ENCODE measurements at regions not wholly inside any gene's neighbourhood (a gene's known extent, or its start where the extent isn't known, plus 50 kb on each side); places are given as distances from the start of the nearest gene placed in this dataset.

DNA sequence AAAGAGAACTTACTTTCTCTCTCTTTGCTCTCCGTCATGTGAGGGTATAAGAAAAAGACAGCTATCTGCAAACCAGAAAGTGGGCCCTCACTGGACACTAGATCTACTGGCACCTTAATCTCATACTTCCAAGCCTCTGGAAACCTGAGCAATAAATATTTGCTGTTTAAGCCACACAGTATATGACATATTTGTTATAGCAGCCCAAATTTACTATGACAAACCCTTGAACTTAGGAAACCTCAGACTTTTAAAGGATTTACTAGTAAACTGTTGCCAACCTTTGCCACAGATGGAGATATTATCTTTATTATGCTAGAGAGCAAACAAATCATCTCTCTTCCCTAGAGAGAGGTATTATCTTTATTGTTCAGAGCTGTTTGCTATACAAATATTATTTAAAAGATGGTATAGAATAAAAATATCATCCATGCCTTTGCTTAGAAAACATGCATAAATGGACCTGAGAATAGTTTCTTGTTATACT is 1446.1 kb downstream of the SLITRK1 start:
- no peaks in the 10 kb centered on the region for H3K4me1 Mint-ChIP-seq (ENCODE audit: low read depth)
- no peak overlapping the region for H3K4me3 Mint-ChIP-seq
- H3K9me3 Mint-ChIP-seq, result peaks cover 13% of the 10 kb centered on the region
- H3K36me3 Mint-ChIP-seq (ENCODE audit: low read depth), result no peaks in the 10 kb centered on the region
- H3K27me3 Mint-ChIP-seq, result no peaks in the 10 kb centered on the region
- no peak overlapping the region for H3K27ac Mint-ChIP-seq

DNA sequence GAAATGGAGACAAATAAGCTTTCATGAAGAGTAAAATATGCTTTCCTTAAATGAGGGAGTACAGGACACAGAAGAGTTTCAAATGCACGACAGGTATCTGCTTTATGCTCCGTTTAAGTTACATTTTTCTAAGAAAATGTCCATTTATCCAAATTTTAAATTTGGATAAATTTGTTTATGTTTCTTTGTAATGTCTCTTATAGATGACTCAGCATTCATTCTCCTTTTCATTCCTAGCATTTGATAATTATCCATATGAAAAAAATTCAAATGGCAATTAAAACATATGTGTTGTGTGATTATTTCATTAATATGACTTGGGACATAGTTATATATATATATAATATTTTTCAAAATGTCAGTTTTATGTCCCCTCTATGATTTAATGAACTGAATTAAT is 1449.3 kb downstream of the SLITRK1 start:
- H3K9me3 Mint-ChIP-seq, result peaks cover 12% of the 10 kb centered on the region
- no peaks in the 10 kb centered on the region for H3K4me1 Mint-ChIP-seq (ENCODE audit: low read depth)

DNA sequence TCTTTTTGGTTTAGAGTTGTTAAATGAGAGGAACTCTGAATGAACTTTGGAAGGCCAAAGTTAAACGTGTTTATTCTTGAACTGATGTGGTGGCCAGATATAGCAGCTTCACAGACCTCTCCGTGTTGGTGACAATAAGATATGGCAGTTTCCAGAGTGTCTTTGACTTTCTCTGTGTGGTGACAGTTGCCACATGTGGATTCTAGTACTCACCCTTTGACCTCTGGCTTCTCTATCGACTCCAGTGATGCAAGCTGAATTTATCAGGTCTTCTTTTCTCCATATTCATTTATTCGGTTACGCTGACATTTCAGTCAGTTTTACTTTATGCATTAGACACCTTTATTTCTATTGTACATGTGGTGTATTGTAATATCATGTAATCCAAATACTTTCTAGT is 1469.5 kb downstream of the SLITRK1 start:
- Mint-ChIP-seq H3K27me3 (no peaks in the 10 kb centered on the region), H3K9me3 (peaks cover 10% of the 10 kb centered on the region), H3K4me3 (no peak overlapping the region), H3K4me1 (ENCODE audit: low read depth) (no peaks in the 10 kb centered on the region), H3K36me3 (ENCODE audit: low read depth) (no peaks in the 10 kb centered on the region), H3K27ac (no peak overlapping the region)

More for the DNA sequence above, 1449.3 kb downstream of the SLITRK1 start:
- Mint-ChIP-seq H3K27me3 (no peaks in the 10 kb centered on the region), H3K27ac (no peak overlapping the region), H3K4me3 (no peak overlapping the region), H3K36me3 (ENCODE audit: low read depth) (no peaks in the 10 kb centered on the region)

DNA sequence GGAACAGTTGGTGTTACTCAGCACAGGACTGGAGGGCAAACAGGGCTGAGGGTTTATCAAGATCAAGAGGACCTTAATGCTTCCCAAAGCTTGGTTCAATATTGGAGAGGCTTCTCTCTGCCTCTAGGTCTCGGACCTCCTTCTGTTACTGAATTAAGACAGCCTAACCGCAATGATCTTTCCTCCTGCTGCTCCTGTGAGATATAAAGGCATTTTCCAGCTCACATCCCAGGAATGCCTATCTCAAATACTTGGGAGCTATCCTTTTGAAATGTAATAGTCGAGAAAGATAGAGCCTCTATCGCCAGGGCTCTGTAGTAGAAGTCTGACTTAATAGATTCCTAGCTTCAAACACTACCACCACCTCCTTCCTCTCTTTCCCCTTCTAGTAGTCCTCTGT is 1475.0 kb downstream of the SLITRK1 start:
- Mint-ChIP-seq H3K4me3 (no peak overlapping the region), H3K4me1 (ENCODE audit: low read depth) (no peaks in the 10 kb centered on the region), H3K27me3 (no peaks in the 10 kb centered on the region), H3K36me3 (ENCODE audit: low read depth) (no peaks in the 10 kb centered on the region), H3K27ac (no peak overlapping the region), H3K9me3 (peaks cover 22% of the 10 kb centered on the region)

DNA sequence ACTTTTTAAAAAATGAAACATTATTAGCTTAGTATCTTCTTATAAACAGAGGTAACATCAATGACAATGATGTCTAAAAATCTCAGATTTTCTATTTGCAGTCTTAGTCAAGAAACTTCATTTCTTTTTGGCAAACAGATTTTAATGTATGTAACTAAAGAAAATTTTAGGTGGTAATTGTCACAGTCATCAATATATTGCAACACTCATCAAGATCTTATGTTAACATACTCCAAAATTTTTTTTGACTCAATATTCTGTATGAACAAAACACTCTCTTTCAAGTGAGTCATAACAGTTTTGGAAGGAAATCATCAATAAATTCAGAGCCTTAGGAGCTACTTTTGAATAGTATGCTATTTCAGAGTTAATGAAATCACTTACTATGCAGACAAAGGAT is 1507.6 kb downstream of the SLITRK1 start:
- Mint-ChIP-seq H3K27me3 (no peaks in the 10 kb centered on the region), H3K27ac (no peak overlapping the region), H3K9me3 (peaks cover 9% of the 10 kb centered on the region), H3K4me3 (no peak overlapping the region), H3K4me1 (ENCODE audit: low read depth) (no peaks in the 10 kb centered on the region), H3K36me3 (ENCODE audit: low read depth) (no peaks in the 10 kb centered on the region)

DNA sequence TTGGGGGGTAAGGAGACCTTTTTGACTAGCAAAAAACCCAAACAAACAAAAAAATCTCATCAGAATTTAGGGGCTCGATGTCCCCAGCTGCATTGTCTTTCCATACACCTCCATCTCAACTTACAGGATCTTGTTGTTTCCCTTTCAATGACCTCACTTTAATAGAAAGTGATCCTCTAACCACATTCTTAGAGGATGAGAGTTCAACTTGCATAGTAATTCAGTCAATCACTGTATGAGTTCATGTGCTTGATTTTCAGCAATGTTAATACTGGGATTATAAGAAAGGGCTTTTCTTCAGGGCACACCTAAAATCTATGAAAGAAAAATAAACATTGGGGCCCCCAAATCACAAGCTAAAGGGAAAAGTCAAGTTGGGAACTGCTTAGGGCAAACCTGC is 1512.0 kb downstream of the SLITRK1 start:
- H3K4me1 Mint-ChIP-seq (ENCODE audit: low read depth), result no peaks in the 10 kb centered on the region
- no peak overlapping the region for H3K27ac Mint-ChIP-seq
- peaks cover 11% of the 10 kb centered on the region for H3K9me3 Mint-ChIP-seq
- no peaks in the 10 kb centered on the region for H3K36me3 Mint-ChIP-seq (ENCODE audit: low read depth)
- H3K4me3 Mint-ChIP-seq, result no peak overlapping the region
- H3K27me3 Mint-ChIP-seq, result no peaks in the 10 kb centered on the region

DNA sequence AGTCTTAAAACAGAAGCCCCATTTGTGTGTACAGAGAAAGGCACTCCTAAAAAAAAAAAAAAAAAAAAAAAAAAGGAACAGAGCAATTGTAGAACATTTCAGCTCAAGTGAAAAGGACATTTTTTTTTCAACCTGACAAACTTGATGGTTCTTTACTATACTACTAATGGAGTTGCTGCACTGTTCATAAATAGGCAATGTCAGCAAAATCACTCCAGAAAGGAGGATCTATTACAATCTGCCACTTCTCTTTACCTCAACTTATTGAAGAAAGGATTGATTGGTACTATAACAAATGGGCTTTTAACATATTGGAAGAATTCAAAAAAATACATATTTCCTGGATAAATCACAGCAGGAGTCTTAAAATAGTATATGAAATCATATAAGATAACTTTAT is 1517.7 kb downstream of the SLITRK1 start:
- Mint-ChIP-seq H3K27me3 (no peaks in the 10 kb centered on the region), H3K4me1 (ENCODE audit: low read depth) (no peaks in the 10 kb centered on the region), H3K4me3 (no peak overlapping the region), H3K36me3 (ENCODE audit: low read depth) (no peaks in the 10 kb centered on the region), H3K9me3 (peaks cover 7% of the 10 kb centered on the region), H3K27ac (no peak overlapping the region)

DNA sequence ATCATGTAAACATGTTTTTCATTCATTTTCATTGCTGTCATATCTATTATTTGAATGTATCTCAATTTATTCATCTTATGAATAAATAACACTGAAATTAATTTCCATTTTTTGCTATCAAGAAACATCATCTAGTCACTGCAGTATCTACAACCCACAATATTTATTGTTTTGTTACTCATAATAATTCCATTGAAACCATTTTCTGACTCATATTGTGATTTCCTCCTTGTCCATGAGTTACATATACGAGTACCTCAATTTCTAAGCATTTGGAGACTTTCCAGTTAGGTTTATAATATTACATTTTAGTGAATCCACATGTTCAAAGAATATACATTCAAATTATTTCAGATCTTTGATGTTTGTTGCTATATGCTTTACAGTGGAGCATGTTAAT is 1524.0 kb downstream of the SLITRK1 start:
- Mint-ChIP-seq H3K9me3 (peaks cover 9% of the 10 kb centered on the region), H3K27me3 (no peaks in the 10 kb centered on the region), H3K4me3 (no peak overlapping the region), H3K36me3 (ENCODE audit: low read depth) (no peaks in the 10 kb centered on the region), H3K27ac (no peak overlapping the region), H3K4me1 (ENCODE audit: low read depth) (no peaks in the 10 kb centered on the region)

DNA sequence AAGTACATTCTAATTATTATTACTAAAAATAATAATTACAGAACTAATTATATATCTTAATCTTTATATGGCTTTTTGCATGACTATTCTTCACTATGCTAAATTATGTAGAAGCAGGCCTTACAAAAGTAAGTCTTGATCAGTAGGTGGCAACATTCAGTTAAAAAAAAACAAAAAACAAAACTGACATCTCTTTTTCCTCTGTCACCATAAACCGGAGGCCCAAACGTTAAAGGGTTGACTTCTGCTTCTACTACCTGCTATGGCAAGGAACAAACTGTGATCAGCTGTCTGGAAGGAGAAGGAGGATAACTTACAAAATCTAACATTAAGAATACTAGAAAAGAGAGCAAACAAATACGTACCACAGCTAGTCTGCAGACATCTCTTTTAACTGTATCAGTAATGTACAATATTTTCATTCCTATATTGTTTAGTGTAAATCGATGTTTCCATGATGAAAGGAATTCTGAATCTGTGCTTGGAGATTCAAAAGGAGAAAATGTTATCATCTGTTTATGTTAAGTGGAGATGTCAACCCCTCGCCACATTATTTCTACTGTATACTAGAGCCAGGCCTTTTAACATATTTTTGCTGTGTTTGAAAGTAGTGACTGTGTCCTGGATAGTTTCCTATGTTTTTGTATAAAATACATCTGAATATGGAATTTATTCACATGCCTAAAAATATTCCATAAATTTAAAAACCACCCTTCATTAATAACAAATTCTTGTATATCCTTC is 1525.4 kb downstream of the SLITRK1 start:
- no peak overlapping the region for H3K4me3 Mint-ChIP-seq
- H3K27ac Mint-ChIP-seq, result no peak overlapping the region
- H3K4me1 Mint-ChIP-seq (ENCODE audit: low read depth), result no peaks in the 10 kb centered on the region
- H3K9me3 Mint-ChIP-seq, result peaks cover 9% of the 10 kb centered on the region
- no peaks in the 10 kb centered on the region for H3K27me3 Mint-ChIP-seq
- H3K36me3 Mint-ChIP-seq (ENCODE audit: low read depth), result no peaks in the 10 kb centered on the region

DNA sequence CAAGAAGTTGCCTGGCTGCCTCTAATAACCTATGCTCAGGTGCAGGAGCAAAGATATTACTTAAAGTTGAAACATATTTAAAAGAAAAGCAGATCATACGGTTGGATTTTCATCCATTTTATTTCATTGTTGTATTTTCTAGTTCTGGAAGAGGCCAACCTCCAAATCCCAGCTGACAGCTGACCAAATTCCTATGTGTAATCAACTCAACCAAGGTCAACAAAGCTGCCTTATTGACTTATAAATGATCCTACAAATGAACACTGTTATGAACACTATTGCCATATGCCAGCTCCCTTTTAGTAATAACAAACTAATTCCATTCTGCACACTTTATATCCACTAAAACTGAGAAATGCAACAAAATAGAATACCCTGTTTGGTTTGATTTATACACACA is 1537.4 kb downstream of the SLITRK1 start:
- H3K9me3 Mint-ChIP-seq, result peaks cover 9% of the 10 kb centered on the region
- H3K27ac Mint-ChIP-seq, result no peak overlapping the region
- no peaks in the 10 kb centered on the region for H3K27me3 Mint-ChIP-seq
- no peaks in the 10 kb centered on the region for H3K36me3 Mint-ChIP-seq (ENCODE audit: low read depth)
- H3K4me1 Mint-ChIP-seq (ENCODE audit: low read depth), result no peaks in the 10 kb centered on the region
- no peak overlapping the region for H3K4me3 Mint-ChIP-seq

DNA sequence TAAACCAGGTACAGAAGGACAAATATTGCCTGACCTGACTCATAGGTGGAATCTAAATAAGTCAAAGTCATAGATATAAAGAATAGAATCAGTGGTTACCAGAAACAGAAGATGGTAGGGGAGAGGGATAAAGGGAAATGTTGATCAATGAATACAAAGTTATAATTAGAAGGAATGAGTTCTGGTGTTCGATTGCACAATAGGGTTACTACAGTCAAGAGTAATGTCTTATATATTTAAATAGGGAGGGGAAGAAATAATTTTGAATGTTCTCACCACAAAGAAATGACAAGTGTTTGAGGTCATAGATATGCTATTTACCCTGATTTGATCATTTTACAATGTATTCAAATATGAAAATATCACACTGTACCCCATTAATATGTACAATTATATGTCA is 1541.2 kb downstream of the SLITRK1 start:
- Mint-ChIP-seq H3K4me3 (no peak overlapping the region), H3K27ac (no peak overlapping the region), H3K36me3 (ENCODE audit: low read depth) (no peaks in the 10 kb centered on the region), H3K4me1 (ENCODE audit: low read depth) (no peaks in the 10 kb centered on the region), H3K27me3 (no peaks in the 10 kb centered on the region), H3K9me3 (peaks cover 18% of the 10 kb centered on the region)

DNA sequence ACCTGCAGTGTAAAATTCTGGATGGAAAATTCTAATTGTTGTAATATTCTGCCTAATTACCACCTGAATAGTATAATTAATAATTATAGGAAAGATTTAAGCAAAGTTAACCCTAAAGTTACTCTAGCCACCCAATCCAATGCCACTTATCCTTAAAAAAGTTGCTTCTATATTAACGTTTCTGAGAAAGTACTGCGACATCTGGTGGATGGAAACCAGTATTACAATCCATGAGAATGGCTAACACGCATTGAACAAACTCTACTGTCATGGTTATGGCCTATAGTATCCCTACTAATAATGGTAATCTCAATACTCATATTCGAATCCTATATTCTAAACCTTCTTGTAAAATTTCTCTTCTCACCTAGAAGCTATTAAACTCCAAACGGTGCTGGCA is 1551.8 kb downstream of the SLITRK1 start:
- Mint-ChIP-seq H3K27me3 (no peaks in the 10 kb centered on the region), H3K36me3 (ENCODE audit: low read depth) (no peaks in the 10 kb centered on the region), H3K4me1 (ENCODE audit: low read depth) (no peaks in the 10 kb centered on the region), H3K27ac (no peak overlapping the region), H3K4me3 (no peak overlapping the region), H3K9me3 (peaks cover 17% of the 10 kb centered on the region)

DNA sequence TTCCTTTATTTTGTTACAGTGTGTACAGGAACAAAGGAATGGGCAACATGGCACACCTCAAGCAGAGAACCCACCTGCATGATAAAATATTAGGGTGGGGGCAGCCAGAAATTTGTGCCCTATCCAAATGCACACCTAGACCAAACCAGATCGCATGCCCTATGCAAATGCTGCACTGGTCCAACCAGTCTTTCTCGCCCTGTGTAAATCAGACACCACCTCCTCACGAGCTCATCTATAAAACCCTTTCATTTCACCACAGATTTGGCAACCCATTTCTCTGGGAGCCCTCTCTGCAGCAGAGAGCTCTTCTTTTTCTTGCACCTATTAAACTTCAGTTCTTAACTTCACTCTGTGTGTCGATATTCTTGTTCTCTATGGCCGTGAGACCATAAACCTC is 1559.2 kb downstream of the SLITRK1 start:
- no peak overlapping the region for H3K4me3 Mint-ChIP-seq
- H3K4me1 Mint-ChIP-seq (ENCODE audit: low read depth), result no peaks in the 10 kb centered on the region
- H3K36me3 Mint-ChIP-seq (ENCODE audit: low read depth), result no peaks in the 10 kb centered on the region
- peaks cover 17% of the 10 kb centered on the region for H3K9me3 Mint-ChIP-seq
- H3K27ac Mint-ChIP-seq, result no peak overlapping the region
- H3K27me3 Mint-ChIP-seq, result no peaks in the 10 kb centered on the region

DNA sequence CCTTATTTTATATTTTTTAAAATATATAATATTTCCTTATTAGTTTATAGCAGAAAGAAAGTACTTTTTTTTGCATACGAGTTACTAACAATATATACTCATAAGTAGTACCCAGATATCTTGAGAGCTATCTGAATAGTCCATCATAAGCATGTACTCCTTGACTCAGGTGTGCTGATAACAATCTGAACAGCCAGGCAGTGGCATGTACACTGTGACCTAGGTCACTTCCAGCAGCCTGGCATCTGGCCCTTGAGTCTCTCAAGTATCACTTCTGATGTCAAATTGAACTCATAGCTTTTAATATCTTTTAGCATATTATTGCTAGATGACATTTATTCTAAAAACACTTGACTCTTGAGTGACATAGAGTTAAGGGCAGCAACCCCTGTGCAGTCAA is 1576.7 kb downstream of the SLITRK1 start:
- H3K9me3 Mint-ChIP-seq, result peaks cover 22% of the 10 kb centered on the region
- H3K27ac Mint-ChIP-seq, result no peak overlapping the region
- no peaks in the 10 kb centered on the region for H3K4me1 Mint-ChIP-seq (ENCODE audit: low read depth)
- no peaks in the 10 kb centered on the region for H3K36me3 Mint-ChIP-seq (ENCODE audit: low read depth)
- H3K27me3 Mint-ChIP-seq, result no peaks in the 10 kb centered on the region
- H3K4me3 Mint-ChIP-seq, result no peak overlapping the region

DNA sequence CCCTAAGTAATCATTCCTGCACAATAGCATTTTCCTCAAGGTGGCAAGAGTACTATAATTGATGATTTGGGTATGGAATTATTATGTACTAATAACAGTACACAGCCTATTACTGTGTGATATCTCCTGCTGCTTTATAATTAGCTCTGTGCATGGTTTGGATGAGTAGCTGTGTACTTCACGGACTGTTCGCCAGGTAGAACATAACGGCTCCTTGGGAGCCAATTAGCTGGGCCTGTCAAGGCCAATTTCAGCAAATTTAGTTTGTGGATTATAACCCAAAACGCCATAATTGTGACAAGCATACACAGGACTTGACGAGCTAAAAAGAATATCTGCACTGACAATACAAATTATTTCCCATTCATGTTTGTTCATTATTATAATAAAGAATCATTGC is 1584.2 kb downstream of the SLITRK1 start:
- no peaks in the 10 kb centered on the region for H3K27me3 Mint-ChIP-seq
- H3K27ac Mint-ChIP-seq, result no peak overlapping the region
- H3K4me3 Mint-ChIP-seq, result no peak overlapping the region
- peaks cover 24% of the 10 kb centered on the region for H3K9me3 Mint-ChIP-seq
- H3K4me1 Mint-ChIP-seq (ENCODE audit: low read depth), result no peaks in the 10 kb centered on the region
- H3K36me3 Mint-ChIP-seq (ENCODE audit: low read depth), result no peaks in the 10 kb centered on the region

DNA sequence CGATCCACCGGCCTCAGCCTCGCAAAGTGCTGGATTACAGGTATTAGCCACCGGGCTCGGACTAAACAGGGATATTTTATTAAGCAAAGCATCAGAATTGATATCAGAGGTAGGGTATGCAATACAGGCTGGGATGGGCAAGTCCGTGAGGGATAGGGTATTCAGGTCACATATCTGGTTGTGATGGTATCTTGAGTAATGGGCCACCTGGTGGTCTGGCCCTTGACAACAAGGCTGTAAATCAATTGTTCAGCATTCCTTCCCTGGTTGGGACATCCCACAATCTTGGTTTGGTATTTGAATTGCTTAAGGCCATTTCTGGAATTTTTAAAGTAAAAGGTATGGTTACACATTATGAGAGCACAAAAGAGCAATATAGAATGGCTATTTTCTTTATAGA is 1588.0 kb downstream of the SLITRK1 start:
- Mint-ChIP-seq H3K27me3 (no peaks in the 10 kb centered on the region), H3K4me3 (no peak overlapping the region), H3K4me1 (ENCODE audit: low read depth) (no peaks in the 10 kb centered on the region), H3K27ac (no peak overlapping the region), H3K36me3 (ENCODE audit: low read depth) (no peaks in the 10 kb centered on the region), H3K9me3 (peaks cover 10% of the 10 kb centered on the region)
